Cardiac fibroblast (primary cell): ENCODE measurements at regions not wholly inside any gene's neighbourhood (a gene's known extent, or its start where the extent isn't known, plus 50 kb on each side); places are given as distances from the start of the nearest gene placed in this dataset.

ENCODE experiments used
- DNase-seq, 2 donors: peaks; one replicate each; pipeline versions ENCODE4 v3.0.0 to v3.0.0-alpha.2; 2010; ENCODE audit warnings: low read depth in 2 of 2
- H3K4me3 ChIP-seq, 2 donors: replicated peaks in 1 of 2; 1 replicate in 1 of 2; 2 replicates in 1 of 2; pipeline ENCODE4 v1.5.1; 2011; ENCODE audit warnings: low read depth in 2 of 2, low read length in 2 of 2, mild to moderate bottlenecking in 2 of 2, moderate library complexity in 1 of 2
- CTCF ChIP-seq: IDR thresholded peaks from one replicate; pipeline ENCODE4 v1.5.1; 2011; ENCODE audit warnings: low read depth, mild to moderate bottlenecking, low read length, inconsistent platforms

GRCh38 chrX:6718766-6719165 is 183.8 kb upstream of the VCX3A start:
- no peak overlapping the region for H3K4me3 ChIP-seq
- no peak for DNase-seq
- TF ChIP-seq CTCF, result no peak

GRCh38 chrX:6708676-6709380 is 173.9 kb upstream of the VCX3A start:
- TF ChIP-seq CTCF, result no peak
- no peak for DNase-seq
- no peak overlapping the region for H3K4me3 ChIP-seq

GRCh38 chrX:6708041-6708440 is 173.1 kb upstream of the VCX3A start:
- TF ChIP-seq CTCF, result no peak
- no peak for DNase-seq
- H3K4me3 ChIP-seq, result no peak overlapping the region

- no peak overlapping the region for H3K4me3 ChIP-seq
- no peak for DNase-seq
- no peak for TF ChIP-seq CTCF
These were observed 172.6 kb upstream of the VCX3A start for GRCh38 chrX:6707497-6707896.

GRCh38 chrX:6701085-6701484 is 166.2 kb upstream of the VCX3A start:
- no peak for TF ChIP-seq CTCF
- no peak for DNase-seq
- H3K4me3 ChIP-seq, result no peak overlapping the region

GRCh38 chrX:6695717-6696116 is 160.8 kb upstream of the VCX3A start:
- H3K4me3 ChIP-seq, result no peak overlapping the region
- no peak for DNase-seq
- no peak for TF ChIP-seq CTCF

GRCh38 chrX:6694977-6695376 is 160.1 kb upstream of the VCX3A start:
- no peak for TF ChIP-seq CTCF
- H3K4me3 ChIP-seq, result no peak overlapping the region
- DNase-seq, result no peak
